Lower lobe of right lung (tissue), 2 donors: ENCODE measurements at regions not wholly inside any gene's neighbourhood (a gene's known extent, or its start where the extent isn't known, plus 50 kb on each side); places are given as distances from the start of the nearest gene placed in this dataset.

Experiments
- ATAC-seq, 2 donors: fragments of 200-7000 bp; cut with Tn5 transposase; one replicate each; pipeline ENCODE4 v1.9.1; 2020 to 2022; ENCODE audit warnings: mild to moderate bottlenecking in 2 of 2, moderate library complexity in 2 of 2
- DNase-seq: peaks from one replicate; pipeline ENCODE4 v3.0.0-alpha.2; 2020
- H3K27ac ChIP-seq: fragments of 200-600 bp; one replicate; pipeline ENCODE4 v1.8.0; 2022
- H3K27me3 ChIP-seq: fragments of 200-600 bp; one replicate; pipeline ENCODE4 v1.8.0; 2022; ENCODE audit warnings: low read depth
- H3K36me3 ChIP-seq: fragments of 200-600 bp; one replicate; pipeline ENCODE4 v1.8.0; 2022; ENCODE audit warnings: mild to moderate bottlenecking
- H3K4me1 ChIP-seq: fragments of 200-600 bp; one replicate; pipeline ENCODE4 v1.8.0; 2022
- H3K4me3 ChIP-seq: fragments of 200-600 bp; one replicate; pipeline ENCODE4 v1.8.0; 2022; ENCODE audit warnings: mild to moderate bottlenecking
- H3K9me3 ChIP-seq: fragments of 200-600 bp; one replicate; pipeline ENCODE4 v1.8.0; 2022
- CTCF ChIP-seq: fragments of 200-600 bp; IDR thresholded peaks from one replicate; pipeline ENCODE4 v1.8.0; 2022; ENCODE audit warnings: antibody characterized with exemption, mild to moderate bottlenecking
- intact Hi-C: fragments of 100-400 bp; cut with DNase I; formaldehyde crosslinking; loops from one replicate; pipeline ENCODE4 v1.11.0; 2022
- donor health status: DM: no; HTN: yes; CAD: no; lungs with severe emphysema.

- ATAC-seq (peak; percentile 91 to 94), DNase-seq (no peak)
- no peak overlapping the region for H3K4me3 ChIP-seq
- no peaks in the 10 kb centered on the region for H3K4me1 ChIP-seq
- intact Hi-C loops, result no loop called here
- H3K27ac ChIP-seq, result no peak overlapping the region
- no peak for TF ChIP-seq CTCF
- H3K27me3 ChIP-seq, result no peaks in the 10 kb centered on the region
- H3K9me3 ChIP-seq, result no peaks in the 10 kb centered on the region
- no peaks in the 10 kb centered on the region for H3K36me3 ChIP-seq
These were observed 146.0 kb upstream of the BEND6 start for GRCh38 chr6:56808871-56809359.

- Histone ChIP-seq H3K27ac (no peak overlapping the region), H3K4me3 (no peak overlapping the region), H3K36me3 (no peaks in the 10 kb centered on the region), H3K4me1 (no peaks in the 10 kb centered on the region), H3K9me3 (no peaks in the 10 kb centered on the region), H3K27me3 (no peaks in the 10 kb centered on the region)
- ATAC-seq, result no peak
- intact Hi-C loops, result no loop called here
- no peak for TF ChIP-seq CTCF
- no peak for DNase-seq
These were observed 146.9 kb upstream of the BEND6 start for GRCh38 chr6:56807989-56808337.

GRCh38 chr6:56807326-56807988 is 147.4 kb upstream of the BEND6 start:
- no peak for ATAC-seq
- H3K27me3 ChIP-seq, result no peaks in the 10 kb centered on the region
- no peaks in the 10 kb centered on the region for H3K36me3 ChIP-seq
- no peaks in the 10 kb centered on the region for H3K4me1 ChIP-seq
- no peaks in the 10 kb centered on the region for H3K9me3 ChIP-seq
- TF ChIP-seq CTCF, result no peak
- intact Hi-C loops, result no loop called here
- no peak overlapping the region for H3K4me3 ChIP-seq
- no peak for DNase-seq
- H3K27ac ChIP-seq, result no peak overlapping the region

GRCh38 chr6:56806368-56806767 is 148.5 kb upstream of the BEND6 start:
- no peaks in the 10 kb centered on the region for H3K9me3 ChIP-seq
- ATAC-seq (no peak), DNase-seq (no peak)
- no peaks in the 10 kb centered on the region for H3K27me3 ChIP-seq
- intact Hi-C loops, result no loop called here
- H3K4me1 ChIP-seq, result no peaks in the 10 kb centered on the region
- H3K4me3 ChIP-seq, result no peak overlapping the region
- no peak for TF ChIP-seq CTCF
- H3K27ac ChIP-seq, result no peak overlapping the region
- no peaks in the 10 kb centered on the region for H3K36me3 ChIP-seq

- H3K4me1 ChIP-seq, result no peaks in the 10 kb centered on the region
- DNase-seq (no peak), ATAC-seq (no peak)
- H3K27ac ChIP-seq, result no peak overlapping the region
- H3K4me3 ChIP-seq, result no peak overlapping the region
- no peaks in the 10 kb centered on the region for H3K27me3 ChIP-seq
- no peaks in the 10 kb centered on the region for H3K36me3 ChIP-seq
- no peaks in the 10 kb centered on the region for H3K9me3 ChIP-seq
- no peak for TF ChIP-seq CTCF
- intact Hi-C loops, result no loop called here
These were observed 149.9 kb upstream of the BEND6 start for GRCh38 chr6:56804996-56805395.

GRCh38 chr6:56803594-56803993 is 151.3 kb upstream of the BEND6 start:
- H3K36me3 ChIP-seq, result no peaks in the 10 kb centered on the region
- no peak for TF ChIP-seq CTCF
- no peaks in the 10 kb centered on the region for H3K4me1 ChIP-seq
- no peak overlapping the region for H3K4me3 ChIP-seq
- no peak overlapping the region for H3K27ac ChIP-seq
- no peak for DNase-seq
- no peaks in the 10 kb centered on the region for H3K9me3 ChIP-seq
- intact Hi-C loops, result no loop called here
- H3K27me3 ChIP-seq, result no peaks in the 10 kb centered on the region
- no peak for ATAC-seq
